HG03135 (cell line): ENCODE measurements at regions not wholly inside any gene's neighbourhood (a gene's known extent, or its start where the extent isn't known, plus 50 kb on each side); places are given as distances from the start of the nearest gene placed in this dataset.

Experiments
- ATAC-seq: cut with Tn5 transposase; IDR thresholded peaks from one replicate; pipeline ENCODE4 v1.9.1; 2021; ENCODE audit warnings: mild to moderate bottlenecking, moderate library complexity; ENCODE audit not compliant: unreplicated experiment

GRCh38 chr11:45477588-45477987 lies 187.8 kb downstream of the CHST1 start:
- ATAC-seq: no peak

- ATAC-seq: no peak
Observed at GRCh38 chr11:45476126-45476525, 189.3 kb downstream of the CHST1 start.

GRCh38 chr11:45475173-45475572 lies 189.0 kb upstream of the SYT13 start:
- ATAC-seq: no peak

- ATAC-seq: no peak
Observed at GRCh38 chr11:45473341-45473895, 187.3 kb upstream of the SYT13 start.

GRCh38 chr11:45472716-45473317 lies 186.7 kb upstream of the SYT13 start:
- no peak for ATAC-seq

- no peak for ATAC-seq
Observed at GRCh38 chr11:45471266-45471665, 185.1 kb upstream of the SYT13 start.

- ATAC-seq: no peak
Observed at GRCh38 chr11:45470794-45471167, 184.6 kb upstream of the SYT13 start.

- no peak for ATAC-seq
Observed at GRCh38 chr11:45470151-45470793, 184.1 kb upstream of the SYT13 start.

- no peak for ATAC-seq
Observed at GRCh38 chr11:45468267-45468856, 182.2 kb upstream of the SYT13 start.

GRCh38 chr11:45463541-45463940 lies 177.4 kb upstream of the SYT13 start:
- ATAC-seq: no peak

- no peak for ATAC-seq
Observed at GRCh38 chr11:45461514-45461913, 175.4 kb upstream of the SYT13 start.

- ATAC-seq: no peak
Observed at GRCh38 chr11:45459491-45459890, 173.3 kb upstream of the SYT13 start.

GRCh38 chr11:45458269-45458668 lies 172.1 kb upstream of the SYT13 start:
- no peak for ATAC-seq

GRCh38 chr11:45457649-45458048 lies 171.5 kb upstream of the SYT13 start:
- ATAC-seq: no peak

- no peak for ATAC-seq
Observed at GRCh38 chr11:45456686-45457085, 170.5 kb upstream of the SYT13 start.

- no peak for ATAC-seq
Observed at GRCh38 chr11:45455536-45455935, 169.4 kb upstream of the SYT13 start.

- ATAC-seq: no peak
Observed at GRCh38 chr11:45454917-45455401, 168.8 kb upstream of the SYT13 start.

- ATAC-seq: no peak
Observed at GRCh38 chr11:45453721-45454120, 167.6 kb upstream of the SYT13 start.

- ATAC-seq: no peak
Observed at GRCh38 chr11:45451766-45452440, 165.8 kb upstream of the SYT13 start.

- ATAC-seq: no peak
Observed at GRCh38 chr11:45450189-45450588, 164.0 kb upstream of the SYT13 start.

GRCh38 chr11:45449036-45449601 lies 163.0 kb upstream of the SYT13 start:
- ATAC-seq: no peak
